Skin epidermis (tissue), 12 donors: ENCODE measurements at regions not wholly inside any gene's neighbourhood (a gene's known extent, or its start where the extent isn't known, plus 50 kb on each side); places are given as distances from the start of the nearest gene placed in this dataset.
"Not testable (repeated sequence)": the region's sequence is repeated elsewhere in the genome, so short reads cannot be mapped to it uniquely, and the experiment has no call there.

Source experiments
- H3K27ac ChIP-seq, 21 experiments: fragments of 200-600 bp; sonication (generic) in 11 of 21; one replicate each; pipeline ENCODE4 v1.5.0; 2020; ENCODE audit warnings: mild to moderate bottlenecking in 3 of 21, inconsistent platforms in 2 of 21, moderate library complexity in 2 of 21
- H3K4me3 ChIP-seq, 7 experiments: fragments of 200-600 bp; sonication (generic) in 2 of 7; one replicate each; pipeline ENCODE4 v1.5.0; 2020; ENCODE audit warnings: inconsistent platforms in 2 of 7, mild to moderate bottlenecking in 2 of 7, moderate library complexity in 1 of 7

DNA sequence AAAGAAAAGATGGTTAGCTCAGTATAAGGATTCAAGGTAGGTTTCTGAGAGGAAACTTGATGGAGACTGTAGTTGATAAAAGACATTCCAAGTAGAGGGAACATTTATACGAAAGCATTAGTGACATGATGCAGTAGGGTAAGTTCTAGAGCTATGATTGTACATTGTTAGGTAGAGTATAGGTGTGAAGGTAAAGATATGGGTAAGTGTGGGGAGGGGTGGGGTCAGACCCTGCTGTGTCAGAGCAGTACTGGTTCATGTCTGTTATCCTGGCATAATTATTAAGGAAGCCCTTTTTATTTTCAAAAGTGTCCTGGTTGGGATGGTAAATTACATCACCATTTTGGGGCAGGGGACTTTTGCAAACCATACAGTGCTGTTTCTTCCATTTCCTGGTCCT lies 635.8 kb downstream of the COL12A1 start:
- Histone ChIP-seq H3K27ac (no peak overlapping the region), H3K4me3 (no peak overlapping the region)

GRCh38 chr6:74568861-74569260 lies 637.0 kb downstream of the COL12A1 start:
- Histone ChIP-seq H3K27ac (no peak overlapping the region), H3K4me3 (no peak overlapping the region)

- not testable (repeated sequence) for H3K27ac ChIP-seq, H3K4me3 ChIP-seq
Observed at GRCh38 chr6:74567923-74568290, 637.9 kb downstream of the COL12A1 start.

DNA sequence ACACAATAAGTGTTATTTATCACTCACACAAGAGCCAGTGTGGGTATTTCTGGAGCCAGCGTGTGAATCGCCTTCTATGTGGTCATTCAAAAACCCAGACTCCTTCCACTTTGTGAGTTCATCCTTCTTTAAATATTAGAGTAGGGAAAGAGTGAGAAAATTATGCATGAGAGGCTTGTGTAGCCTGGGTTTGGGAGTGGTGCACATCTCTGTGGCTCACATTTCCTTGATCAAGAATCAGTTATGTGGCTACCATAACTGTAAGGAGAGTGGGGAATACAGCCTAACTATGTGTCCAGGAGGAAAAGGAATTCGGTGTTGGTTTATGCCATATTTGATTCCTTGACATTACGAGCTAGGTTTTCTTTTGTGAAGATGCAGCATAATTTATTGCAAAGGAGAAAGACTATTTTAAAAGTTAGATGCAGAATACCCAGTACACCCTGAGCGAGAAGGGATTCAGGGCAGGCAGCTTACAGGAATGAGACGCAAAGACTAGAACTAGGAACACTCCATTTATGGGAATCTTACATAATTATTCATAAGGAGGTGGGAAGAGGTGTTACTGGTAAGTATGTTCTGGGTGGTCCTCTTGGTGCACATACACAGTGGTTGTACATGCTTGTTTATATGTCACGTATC lies 638.5 kb downstream of the COL12A1 start:
- H3K4me3 ChIP-seq = no peak overlapping the region
- H3K27ac ChIP-seq = no peak overlapping the region

DNA sequence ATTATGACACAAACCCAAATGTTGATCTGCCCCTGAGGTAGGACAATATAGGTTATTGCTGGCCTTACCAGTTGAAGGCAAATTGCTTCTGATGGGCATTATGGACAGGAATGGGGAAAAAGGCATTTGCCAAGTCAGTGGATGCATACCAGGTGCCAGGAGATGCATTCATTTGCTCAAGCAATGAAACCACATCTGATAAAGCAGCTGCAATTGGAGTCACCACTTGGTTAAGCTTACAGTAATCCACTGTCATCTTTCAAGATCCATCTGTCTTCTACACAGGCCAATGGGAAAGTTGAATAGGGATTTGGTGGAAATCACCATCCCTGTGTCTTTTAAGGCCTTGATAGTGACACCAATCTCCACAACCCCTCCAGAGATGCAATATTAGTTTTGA lies 648.6 kb downstream of the COL12A1 start:
- Histone ChIP-seq H3K27ac (no peak overlapping the region), H3K4me3 (no peak overlapping the region)

- no peak overlapping the region for H3K4me3 ChIP-seq
- no peak overlapping the region for H3K27ac ChIP-seq
Observed at GRCh38 chr6:74554041-74554440, 651.8 kb downstream of the COL12A1 start.

DNA sequence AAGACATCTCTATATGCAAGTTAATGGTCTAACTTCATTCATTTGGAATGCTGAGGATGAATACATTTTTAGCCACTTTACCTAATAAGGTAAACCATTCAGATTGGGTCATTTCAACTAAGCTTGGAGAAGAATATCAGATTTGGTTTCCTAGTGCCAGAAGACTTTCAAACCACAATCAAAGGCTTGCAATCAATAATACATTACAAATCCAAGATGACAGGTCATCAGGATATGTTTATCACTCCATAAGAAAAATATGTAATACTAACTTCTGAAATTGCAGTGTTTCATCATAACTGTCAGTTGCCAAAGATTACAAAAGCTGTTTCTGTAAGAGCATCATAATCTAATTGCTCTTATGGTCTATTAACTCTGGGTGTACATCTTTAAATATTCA lies 654.0 kb downstream of the COL12A1 start:
- H3K27ac ChIP-seq = no peak overlapping the region
- H3K4me3 ChIP-seq = no peak overlapping the region

GRCh38 chr6:74550821-74551220 lies 655.0 kb downstream of the COL12A1 start:
- no peak overlapping the region for H3K27ac ChIP-seq
- H3K4me3 ChIP-seq = no peak overlapping the region

- Histone ChIP-seq H3K4me3 (no peak overlapping the region), H3K27ac (no peak overlapping the region)
Observed at GRCh38 chr6:74549746-74550145, 656.1 kb downstream of the COL12A1 start.

- Histone ChIP-seq H3K27ac (peak overlapping the region in 1 of 21 experiments; percentile 43), H3K4me3 (no peak overlapping the region)
Observed at GRCh38 chr6:74534465-74535211, 671.2 kb downstream of the COL12A1 start.

DNA sequence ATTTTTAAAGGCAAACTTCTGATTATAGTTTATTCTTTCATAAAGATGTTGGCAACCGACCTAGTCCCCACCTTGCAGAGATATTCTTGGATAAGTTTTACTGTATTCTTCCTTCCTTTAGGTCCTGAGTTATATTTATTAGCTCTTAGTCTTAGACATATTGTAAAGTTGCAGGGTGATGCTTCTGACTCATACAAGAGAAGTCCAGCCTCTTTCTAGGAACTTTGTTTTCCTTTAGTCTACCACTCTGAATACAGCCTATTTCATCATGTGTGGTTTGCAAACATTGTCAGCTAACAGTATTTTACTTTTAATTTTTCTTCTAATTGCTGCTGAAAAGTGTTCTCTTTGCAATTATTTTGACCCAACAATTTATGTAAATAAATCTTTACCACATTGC lies 686.7 kb downstream of the COL12A1 start:
- no peak overlapping the region for H3K27ac ChIP-seq
- no peak overlapping the region for H3K4me3 ChIP-seq

DNA sequence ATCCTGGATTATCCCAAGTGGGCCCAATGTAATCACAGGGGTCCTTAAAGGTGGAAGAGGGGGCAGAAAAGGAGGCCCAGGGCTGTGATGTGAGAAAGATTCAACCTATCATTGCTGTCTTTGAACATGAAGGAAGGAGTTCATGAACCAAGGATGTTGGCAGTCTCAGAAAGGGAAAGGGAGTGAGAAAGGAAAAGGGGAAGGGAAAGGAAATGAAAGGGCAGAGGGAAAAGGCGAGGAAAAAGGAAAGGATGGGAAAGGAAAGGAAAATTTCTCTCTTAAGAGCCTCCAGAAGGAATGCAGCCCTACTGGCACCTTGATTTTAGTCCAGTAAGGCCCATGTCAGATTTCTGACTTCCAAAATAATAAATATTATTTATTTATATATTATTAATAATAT lies 687.8 kb downstream of the COL12A1 start:
- no peak overlapping the region for H3K4me3 ChIP-seq
- H3K27ac ChIP-seq = no peak overlapping the region

- H3K4me3 ChIP-seq = no peak overlapping the region
Observed at GRCh38 chr6:74510878-74511277, 695.0 kb downstream of the COL12A1 start.

GRCh38 chr6:74507649-74508048 lies 698.2 kb downstream of the COL12A1 start:
- Histone ChIP-seq H3K4me3 (no peak overlapping the region), H3K27ac (peak overlapping the region in 2 of 21 experiments; percentile 29 to 41)

More at GRCh38 chr6:74510878-74511277, 695.0 kb downstream of the COL12A1 start:
- no peak overlapping the region for H3K27ac ChIP-seq

GRCh38 chr6:74505391-74505790 lies 700.5 kb downstream of the COL12A1 start:
- Histone ChIP-seq H3K4me3 (no peak overlapping the region), H3K27ac (no peak overlapping the region)

DNA sequence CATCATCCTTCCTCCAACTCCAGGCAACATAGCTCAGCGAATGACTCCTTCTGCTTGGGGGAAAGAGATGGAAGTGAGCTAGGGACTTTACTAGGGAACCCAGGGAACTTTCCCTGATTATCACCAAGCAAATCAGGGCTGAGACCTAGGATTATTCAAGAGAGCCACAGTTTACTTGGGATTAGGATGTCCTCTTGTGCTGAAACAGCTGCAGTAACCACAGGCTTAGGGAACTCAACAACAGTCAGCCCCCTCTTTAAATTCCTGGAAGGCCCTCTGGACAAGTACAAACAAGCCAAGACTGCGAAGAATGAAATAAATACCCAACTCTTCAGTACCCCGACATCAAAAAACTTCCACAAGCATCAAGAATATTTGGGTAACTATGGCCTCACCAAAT lies 700.9 kb downstream of the COL12A1 start:
- Histone ChIP-seq H3K4me3 (no peak overlapping the region), H3K27ac (no peak overlapping the region)

DNA sequence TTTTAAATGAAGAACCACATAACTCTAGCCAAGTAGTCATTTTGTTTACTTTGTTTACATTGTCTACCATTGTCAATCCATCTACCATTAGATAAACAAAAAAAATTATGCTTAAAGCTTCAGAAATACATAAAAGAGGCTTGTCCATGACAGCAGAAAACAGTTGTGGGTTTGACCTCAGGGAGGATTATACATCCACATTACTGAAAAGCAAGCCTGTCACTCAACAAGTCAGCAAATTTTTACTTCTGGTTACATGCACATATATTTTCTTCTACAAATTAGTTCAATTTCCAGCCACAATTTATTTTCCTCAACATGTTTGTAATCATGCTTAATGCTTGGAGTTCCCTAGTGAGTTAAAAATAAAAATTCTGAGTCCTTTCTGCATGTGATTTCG lies 713.3 kb downstream of the COL12A1 start:
- no peak overlapping the region for H3K27ac ChIP-seq
- H3K4me3 ChIP-seq = no peak overlapping the region

DNA sequence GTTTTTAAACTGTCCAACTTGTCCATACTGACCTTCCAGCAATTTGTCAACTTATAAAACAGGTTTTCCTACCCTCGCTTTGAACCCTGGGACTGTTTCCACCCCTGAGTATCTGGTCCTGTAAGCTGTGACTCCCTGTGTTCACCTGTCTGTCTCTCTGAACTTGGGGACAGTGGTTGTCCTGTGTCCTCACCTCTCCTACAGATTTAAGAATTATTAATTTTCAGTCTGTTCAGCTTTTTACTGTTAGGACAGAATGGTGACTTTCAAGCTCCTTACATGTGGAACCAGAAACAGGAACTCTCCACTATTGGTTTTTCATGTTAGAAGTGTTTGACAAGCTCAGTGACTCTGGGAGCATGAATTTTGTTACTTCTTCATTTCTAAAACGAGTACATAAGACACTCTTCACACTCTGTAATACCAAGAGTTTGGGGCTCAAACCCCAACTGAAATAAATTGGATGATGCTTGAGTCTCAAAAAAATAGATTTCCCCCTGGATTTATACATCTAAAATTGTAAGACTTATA lies 713.9 kb downstream of the COL12A1 start:
- Histone ChIP-seq H3K27ac (no peak overlapping the region), H3K4me3 (no peak overlapping the region)

DNA sequence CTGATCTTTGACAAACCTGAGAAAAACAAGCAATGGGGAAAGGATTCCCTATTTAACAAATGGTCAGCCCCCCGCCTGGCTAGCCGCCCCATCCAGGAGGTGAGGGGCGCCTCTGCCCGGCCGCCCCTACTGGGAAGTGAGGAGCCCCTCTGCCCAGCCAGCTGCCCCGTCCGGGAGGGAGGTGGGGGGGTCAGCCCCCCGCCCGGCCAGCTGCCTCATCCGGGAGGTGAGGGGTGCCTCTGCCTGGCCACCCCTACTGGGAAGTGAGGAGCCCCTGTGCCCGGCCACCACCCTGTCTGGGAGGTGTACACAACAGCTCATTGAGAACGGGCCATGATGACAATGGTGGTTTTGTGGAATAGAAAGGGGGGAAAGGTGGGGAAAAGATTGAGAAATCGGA lies 717.1 kb downstream of the COL12A1 start:
- not testable (repeated sequence) for H3K4me3 ChIP-seq, H3K27ac ChIP-seq

GRCh38 chr6:74482180-74482579 lies 723.7 kb downstream of the COL12A1 start:
- H3K4me3 ChIP-seq = no peak overlapping the region
- no peak overlapping the region for H3K27ac ChIP-seq

- H3K4me3 ChIP-seq = no peak overlapping the region
- H3K27ac ChIP-seq = no peak overlapping the region
Observed at GRCh38 chr6:74480561-74480960, 725.3 kb downstream of the COL12A1 start.
